Muscle of arm (tissue), 1 donor: ENCODE measurements at regions not wholly inside any gene's neighbourhood (a gene's known extent, or its start where the extent isn't known, plus 50 kb on each side); places are given as distances from the start of the nearest gene placed in this dataset.

Experiments
- DNase-seq: peaks from one replicate; pipeline ENCODE4 v3.0.0-alpha.2; 2013

DNA sequence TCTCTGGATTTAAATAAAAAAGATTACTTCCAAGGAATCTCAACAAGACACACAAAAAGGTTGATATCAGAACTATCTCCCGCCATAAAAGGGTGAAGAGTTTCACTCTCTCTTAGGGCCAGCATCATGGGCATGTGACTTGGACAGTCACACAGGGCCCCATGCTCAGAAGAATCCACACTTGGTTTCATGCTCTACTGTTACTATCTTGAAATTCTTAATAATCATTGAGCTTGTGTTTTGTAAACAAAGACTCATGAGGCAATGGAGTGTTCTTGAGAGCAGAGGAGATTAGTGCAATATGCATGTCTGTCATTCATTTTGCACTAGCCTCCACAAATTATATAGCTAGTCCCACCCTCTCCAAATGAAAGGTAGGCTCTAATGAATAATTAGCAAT is 58.4 kb downstream of the HMHB1 start:
- no peak for DNase-seq

DNA sequence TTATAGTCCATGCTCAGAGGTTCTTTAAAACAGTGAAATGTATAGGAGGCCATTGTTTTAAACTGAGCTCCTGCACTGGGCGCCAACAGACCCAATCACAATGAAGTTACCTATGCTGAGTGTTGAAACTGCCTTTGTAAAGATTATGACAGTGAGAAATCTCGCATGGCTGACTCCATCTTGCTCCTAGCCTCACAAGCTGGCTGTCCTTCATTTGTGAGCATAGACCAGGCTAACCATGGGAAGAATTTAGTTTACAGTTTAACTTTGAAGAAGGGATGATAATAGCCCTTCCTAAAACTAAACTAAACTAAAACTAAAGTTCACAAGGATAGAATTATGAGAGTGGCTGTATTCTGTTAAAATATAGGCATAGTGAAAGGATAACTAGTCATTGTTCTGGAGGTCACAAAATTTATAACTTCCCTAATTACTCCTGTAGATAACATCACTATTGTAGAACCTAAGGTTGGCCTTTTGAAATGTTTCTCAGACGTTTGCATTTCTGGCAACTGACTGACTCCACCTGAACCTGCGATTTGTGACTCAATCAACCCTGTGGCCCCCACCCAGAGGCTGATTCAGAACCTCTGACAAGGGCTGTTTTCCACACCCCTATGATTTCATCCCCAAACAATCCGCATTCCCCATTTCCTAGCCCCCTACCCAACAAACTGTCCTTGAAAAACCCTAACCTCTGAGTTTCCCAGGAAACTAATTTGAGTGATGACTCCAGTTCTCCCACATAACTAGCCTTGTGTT is 59.1 kb downstream of the HMHB1 start:
- DNase-seq = no peak

GRCh38 chr5:143871672-143872071 is 59.7 kb downstream of the HMHB1 start:
- no peak for DNase-seq

DNA sequence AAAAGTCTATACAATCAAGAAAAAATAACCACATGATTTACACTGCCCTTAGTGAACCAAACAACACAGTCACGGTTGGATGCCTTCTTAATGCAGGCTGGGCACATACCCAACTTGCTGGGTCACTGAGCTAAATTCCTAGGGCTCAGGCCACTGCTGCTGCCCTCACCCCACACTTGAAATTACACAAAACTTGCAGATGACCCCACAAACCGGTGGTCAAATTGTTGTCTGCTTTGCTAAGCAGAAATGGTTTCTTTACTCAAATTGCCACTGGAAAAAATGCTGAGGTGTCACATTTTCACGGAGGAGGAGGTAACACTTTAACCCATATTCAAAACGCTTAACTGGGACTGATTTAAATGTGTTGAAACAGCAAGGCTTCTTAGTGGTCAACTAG is 62.4 kb downstream of the HMHB1 start:
- DNase-seq = no peak

DNA sequence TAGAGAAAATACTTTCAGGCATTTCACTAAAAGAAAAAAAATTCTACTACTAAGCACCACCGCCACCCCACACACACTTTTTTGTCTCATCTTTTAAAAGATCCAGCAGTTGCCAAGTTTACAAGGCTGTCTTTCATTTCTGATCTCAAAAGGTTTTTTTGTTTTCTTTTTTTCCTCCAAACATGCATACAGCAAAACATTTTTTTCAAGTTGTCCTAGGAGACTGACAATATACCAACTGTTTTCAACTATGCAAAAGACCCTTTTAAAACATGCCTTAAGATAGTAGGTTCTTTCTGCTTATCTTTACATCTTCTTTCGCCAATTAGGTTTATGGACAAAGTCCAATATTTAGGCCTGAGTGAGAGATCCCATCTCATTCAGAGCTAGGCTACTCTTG is 65.2 kb downstream of the HMHB1 start:
- no peak for DNase-seq

DNA sequence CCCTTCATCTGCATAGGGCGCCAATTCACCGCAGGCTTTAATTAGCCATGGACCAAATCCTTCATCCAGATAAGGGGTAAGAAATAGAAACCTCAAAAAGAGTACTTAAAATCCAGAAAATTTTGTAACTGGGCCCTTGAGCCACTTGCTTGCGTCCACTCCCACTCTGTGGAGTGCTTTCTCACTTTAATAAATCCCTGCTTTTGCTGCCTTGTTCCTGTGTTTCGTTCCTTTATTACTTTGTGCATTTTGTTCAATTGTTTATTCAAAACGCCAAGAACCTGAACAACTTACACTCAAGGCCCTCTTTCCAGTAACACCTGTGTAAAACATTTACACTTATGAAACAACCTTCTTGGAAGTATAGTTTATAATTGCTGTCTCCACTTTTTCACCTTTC is 66.5 kb downstream of the HMHB1 start:
- no peak for DNase-seq

- DNase-seq = no peak
Observed at GRCh38 chr5:143879646-143880045, 67.7 kb downstream of the HMHB1 start.

GRCh38 chr5:143880178-143880577 is 68.2 kb downstream of the HMHB1 start:
- no peak for DNase-seq

DNA sequence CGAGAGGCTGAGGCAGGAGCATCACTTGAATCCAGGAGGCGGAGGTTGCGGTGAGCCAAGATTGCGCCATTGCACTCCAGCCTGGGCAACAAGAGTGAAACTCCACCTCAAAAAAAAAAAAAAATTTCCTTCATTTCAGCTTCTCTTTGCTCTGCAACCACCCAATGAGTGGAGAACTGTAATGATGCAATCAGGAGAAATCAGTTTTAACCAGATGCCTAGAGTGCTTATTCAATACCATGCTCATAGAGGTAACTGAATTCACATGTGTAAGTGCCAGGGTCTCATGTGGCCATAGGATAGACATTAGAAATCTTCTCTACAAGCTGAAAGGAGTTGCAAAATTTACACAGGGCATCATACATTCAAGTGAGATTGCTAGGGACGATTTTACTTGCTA is 70.6 kb downstream of the HMHB1 start:
- DNase-seq = no peak

DNA sequence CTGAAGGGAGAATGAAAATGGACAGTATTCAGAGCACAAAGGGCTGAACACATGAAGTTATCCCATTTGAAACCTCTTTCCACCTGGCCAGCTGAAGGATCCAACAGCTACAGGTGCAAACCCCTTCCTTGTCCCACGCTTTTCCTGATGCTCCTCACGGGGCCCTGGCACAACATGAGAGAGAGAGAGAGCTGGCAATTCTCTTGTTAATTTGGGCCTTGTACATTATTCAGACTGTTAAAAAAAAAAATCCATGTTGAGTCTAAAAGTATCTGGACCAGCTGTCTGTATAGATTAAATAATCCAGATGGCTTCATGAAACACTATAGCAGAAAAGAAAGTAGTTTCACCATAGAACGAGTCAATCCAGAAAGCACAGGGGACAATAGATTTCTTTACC is 74.1 kb downstream of the HMHB1 start:
- peak; percentile 41 for DNase-seq

- peak; percentile 56 for DNase-seq
Observed at GRCh38 chr5:143886651-143887638, 75.0 kb downstream of the HMHB1 start.

GRCh38 chr5:143887903-143888665 is 76.1 kb downstream of the HMHB1 start:
- peak; percentile 48 for DNase-seq

GRCh38 chr5:143888912-143889311 is 77.0 kb downstream of the HMHB1 start:
- no peak for DNase-seq

DNA sequence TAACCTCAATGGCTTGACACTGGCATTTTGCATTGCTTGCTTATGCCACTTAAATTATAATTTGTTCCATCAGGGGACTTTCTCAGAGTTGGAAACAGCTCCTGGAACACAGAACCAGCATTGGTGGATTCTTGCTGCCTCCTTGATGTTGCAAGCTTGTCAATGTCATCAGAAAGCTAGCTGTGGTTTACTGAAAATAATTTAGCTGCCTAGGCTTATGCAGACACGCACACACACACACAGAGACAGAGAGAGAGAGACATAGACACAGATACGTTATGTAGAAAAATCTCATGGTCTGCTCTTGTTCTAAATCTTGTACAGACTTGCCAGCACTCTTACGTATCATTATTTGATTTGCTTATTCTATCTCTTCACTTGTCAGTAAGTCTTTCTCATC is 78.0 kb downstream of the HMHB1 start:
- DNase-seq = no peak

GRCh38 chr5:143890487-143890886 is 78.5 kb downstream of the HMHB1 start:
- DNase-seq = no peak

DNA sequence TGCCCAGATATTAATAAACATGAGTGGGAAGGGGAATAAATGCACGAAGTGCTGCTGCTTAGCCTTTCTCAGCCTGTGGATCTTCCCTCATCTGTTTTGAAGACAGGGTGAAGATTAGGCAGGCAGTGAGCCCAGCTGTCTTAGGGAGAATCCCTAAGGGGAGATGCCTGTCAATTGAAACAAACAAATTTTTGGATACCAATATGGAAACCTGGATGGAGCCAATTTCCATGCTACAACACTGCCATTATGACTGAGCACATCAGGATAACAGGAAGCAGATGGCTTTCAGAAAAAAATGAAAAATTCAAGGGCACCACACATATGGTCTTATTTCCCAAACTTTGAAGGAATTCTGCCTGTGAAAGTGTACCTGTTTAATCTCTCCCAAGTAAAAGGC is 80.3 kb downstream of the HMHB1 start:
- DNase-seq = no peak

DNA sequence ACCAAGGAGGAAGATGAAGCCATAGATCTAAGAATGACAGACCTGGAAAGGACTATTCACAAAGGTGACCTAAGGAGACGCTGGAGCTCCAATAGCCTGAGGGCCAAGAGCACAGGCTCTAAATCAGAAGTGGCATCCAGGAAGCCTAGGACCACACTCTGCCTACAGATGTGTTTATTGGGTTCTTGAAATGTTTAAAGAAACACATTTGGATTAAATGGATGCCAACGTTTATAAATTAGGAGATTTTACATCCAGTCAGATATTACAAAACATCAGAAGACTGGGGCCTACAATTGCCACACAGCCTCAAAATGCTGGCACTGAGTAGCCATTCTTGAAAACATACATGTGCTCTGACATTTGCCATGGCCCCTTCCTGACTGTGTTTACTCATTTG is 80.9 kb downstream of the HMHB1 start:
- no peak for DNase-seq

GRCh38 chr5:143893638-143894037 is 81.7 kb downstream of the HMHB1 start:
- DNase-seq = no peak

- DNase-seq = no peak
Observed at GRCh38 chr5:143896516-143896915, 84.6 kb downstream of the HMHB1 start.

- DNase-seq = no peak
Observed at GRCh38 chr5:143896966-143897365, 85.0 kb downstream of the HMHB1 start.

DNA sequence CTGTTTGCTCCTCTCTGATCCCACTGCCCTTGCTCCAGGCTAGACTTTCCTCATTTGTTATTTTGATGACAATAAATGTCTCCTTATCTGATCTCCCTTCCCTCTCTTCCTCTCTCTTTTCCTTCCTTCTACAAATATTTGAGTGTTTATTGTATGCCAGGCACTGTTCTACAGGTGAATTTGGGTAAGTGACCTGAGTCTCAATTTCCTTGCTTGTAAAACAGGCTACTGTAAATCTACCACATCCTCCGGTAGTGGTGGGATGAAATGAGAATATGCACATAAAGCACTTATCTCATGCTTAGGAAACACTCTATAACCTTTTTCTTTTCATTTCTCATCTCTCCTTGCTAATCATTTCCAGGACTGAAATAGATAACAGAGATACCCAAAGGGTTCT is 86.4 kb downstream of the HMHB1 start:
- no peak for DNase-seq

GRCh38 chr5:143898916-143899591 is 87.1 kb downstream of the HMHB1 start:
- DNase-seq = no peak
